K562 (cell line): ENCODE measurements at regions not wholly inside any gene's neighbourhood (a gene's known extent, or its start where the extent isn't known, plus 50 kb on each side); places are given as distances from the start of the nearest gene placed in this dataset.

Source experiments
- ARID2 ChIP-seq: fragments of 450-650 bp; IDR thresholded peaks from 2 replicates; pipeline ENCODE4 v1.6.1; 2017; ENCODE audit warnings: antibody characterized with exemption, mild to moderate bottlenecking
- ATF2 ChIP-seq: sonication (generic); formaldehyde crosslinking; IDR thresholded peaks from 2 replicates; pipeline ENCODE4 v1.8.1; 2022; ENCODE audit warnings: missing genetic modification reagents
- ATF3 ChIP-seq, 2 experiments: fragments of 450-650 bp in 1 of 2; sonication (generic) in 1 of 2; formaldehyde crosslinking in 1 of 2; IDR thresholded peaks in 1 of 2; conservative IDR thresholded peaks in 1 of 2; 2 replicates each; pipeline versions ENCODE4 v1.6.1 to v1.8.1; 2016 to 2023; ENCODE audit warnings: mild to moderate bottlenecking in 2 of 2, moderate library complexity in 2 of 2, inconsistent platforms in 1 of 2, missing genetic modification reagents in 1 of 2
- BCLAF1 ChIP-seq, 2 experiments: fragments of 450-650 bp in 1 of 2; IDR thresholded peaks; 2 replicates each; pipeline ENCODE4 v1.6.1; 2011 to 2017; ENCODE audit warnings: low read depth in 2 of 2, antibody characterized with exemption in 1 of 2, borderline replicate concordance in 1 of 2, low read length in 1 of 2, mild to moderate bottlenecking in 1 of 2, mixed read lengths in 1 of 2; ENCODE audit not compliant: control insufficient read depth in 1 of 2
- CEBPG ChIP-seq, 3 experiments: fragments of 200-800 bp in 1 of 3; sonication (Bioruptor generic) in 1 of 3; sonication (generic) in 1 of 3; formaldehyde crosslinking in 1 of 3; IDR thresholded peaks in 2 of 3; conservative IDR thresholded peaks in 1 of 3; 2 replicates each; pipeline versions ENCODE4 v1.6.1 to v1.8.0; 2016 to 2022; ENCODE audit warnings: missing compliant biosample characterization in 2 of 3, missing genetic modification characterization in 2 of 3, mild to moderate bottlenecking in 1 of 3, missing genetic modification reagents in 1 of 3
- DMBX1 ChIP-seq: fragments of 250-450 bp; sonication (Bioruptor Pico); IDR thresholded peaks from 2 replicates; pipeline ENCODE4 v1.8.0; 2022; ENCODE audit warnings: inconsistent platforms, mild to moderate bottlenecking, moderate library complexity, borderline replicate concordance
- EP400 ChIP-seq: fragments of 450-650 bp; IDR thresholded peaks from 2 replicates; pipeline ENCODE4 v1.6.1; 2017; ENCODE audit warnings: antibody characterized with exemption, mild to moderate bottlenecking, moderate library complexity
- GABPA ChIP-seq: fragments of 200-800 bp; sonication (Bioruptor generic); conservative IDR thresholded peaks from 2 replicates; pipeline ENCODE4 v1.6.1; 2016; ENCODE audit warnings: low read depth, missing genetic modification characterization, missing compliant biosample characterization
- HMGXB4 ChIP-seq: sonication (generic); formaldehyde crosslinking; IDR thresholded peaks from 2 replicates; pipeline ENCODE4 v1.8.1; 2023; ENCODE audit warnings: mild to moderate bottlenecking, missing genetic modification reagents
- MAFK ChIP-seq: IDR thresholded peaks from 2 replicates; pipeline ENCODE4 v1.6.1; 2011; ENCODE audit warnings: low read length, improper control_type of control experiment
- MTA1 ChIP-seq: fragments of 450-650 bp; IDR thresholded peaks from 2 replicates; pipeline ENCODE4 v1.6.1; 2017; ENCODE audit warnings: borderline replicate concordance
- NR2C2 ChIP-seq, 2 experiments: fragments of 200-800 bp in 1 of 2; sonication (Bioruptor generic) in 1 of 2; sonication (generic) in 1 of 2; formaldehyde crosslinking in 1 of 2; IDR thresholded peaks; 2 replicates each; pipeline versions ENCODE4 v1.6.1 to v1.8.0; 2016 to 2022; ENCODE audit warnings: mild to moderate bottlenecking in 1 of 2, missing compliant biosample characterization in 1 of 2, missing genetic modification characterization in 1 of 2, missing genetic modification reagents in 1 of 2
- PHB2 ChIP-seq: fragments of 450-650 bp; IDR thresholded peaks from 2 replicates; pipeline ENCODE4 v1.6.1; 2017; ENCODE audit warnings: low read depth
- SMC3 ChIP-seq: conservative IDR thresholded peaks from 2 replicates; pipeline ENCODE4 v1.6.1; 2011; ENCODE audit warnings: low read depth, low read length, improper control_type of control experiment; ENCODE audit not compliant: insufficient read depth
- TEAD2 ChIP-seq: fragments of 450-650 bp; IDR thresholded peaks from 2 replicates; pipeline ENCODE4 v1.6.1; 2016; ENCODE audit warnings: missing genetic modification characterization, control low read depth, missing compliant biosample characterization
- TEAD4 ChIP-seq, 2 experiments: sonication (generic) in 1 of 2; formaldehyde crosslinking in 1 of 2; IDR thresholded peaks; 2 replicates each; pipeline versions ENCODE4 v1.6.1 to v1.8.0; 2012 to 2022; ENCODE audit warnings: borderline replicate concordance in 1 of 2, inconsistent platforms in 1 of 2, low read length in 1 of 2, mild to moderate bottlenecking in 1 of 2, missing genetic modification reagents in 1 of 2
- ZC3H8 ChIP-seq: fragments of 450-650 bp; IDR thresholded peaks from 2 replicates; pipeline ENCODE4 v1.6.1; 2017
- ZKSCAN3 ChIP-seq: fragments of 250-450 bp; sonication (Bioruptor Pico); IDR thresholded peaks from 2 replicates; pipeline ENCODE4 v1.4.0; 2020
- ZNF12 ChIP-seq: sonication (generic); formaldehyde crosslinking; IDR thresholded peaks from 2 replicates; pipeline ENCODE4 v1.4.0; 2020; ENCODE audit warnings: mild to moderate bottlenecking, missing genetic modification reagents
- ZNF274 ChIP-seq: IDR thresholded peaks from 2 replicates; pipeline ENCODE4 v1.6.1; 2011; ENCODE audit warnings: low read depth, mild to moderate bottlenecking, low read length, moderate library complexity, borderline replicate concordance
- ZNF780A ChIP-seq: fragments of 250-450 bp; sonication (Bioruptor Pico); IDR thresholded peaks from 2 replicates; pipeline ENCODE4 v1.5.0; 2021; ENCODE audit warnings: mild to moderate bottlenecking

- TF ChIP-seq BCLAF1 (IDR thresholded peaks at IDR 0.05; ENCODE audit: borderline replicate concordance in 1 of 2, control insufficient read depth in 1 of 2, low read depth in 2 of 2, low read length in 1 of 2), result no peak
- TF ChIP-seq ATF3 (IDR thresholded peaks at IDR 0.05), result no peak
- no peak for TF ChIP-seq ATF3 (CRISPR knock-in tag; conservative IDR thresholded peaks at IDR 0.05)
- no peak for TF ChIP-seq MAFK
- no peak for TF ChIP-seq ZC3H8
- no peak for TF ChIP-seq ZNF274
- TF ChIP-seq ATF2 (CRISPR knock-in tag), result no peak
- TF ChIP-seq SMC3, result no peak; the same call in 1 of the 2 replicates
- no peak for TF ChIP-seq ZNF780A
- TF ChIP-seq EP400, result no peak
- no peak for TF ChIP-seq ARID2
- peak; percentile 53; the same call in 1 of the 2 replicates for TF ChIP-seq TEAD2 (tag)
- TF ChIP-seq CEBPG (CRISPR knock-in tag; IDR thresholded peaks at IDR 0.05), result 0 out of 2 replicates have a peak, but pooled peaks have one; percentile 4
- TF ChIP-seq CEBPG (tag; conservative IDR thresholded peaks at IDR 0.05 in 1 of 2, IDR thresholded peaks at IDR 0.05 in 1 of 2), result no peak
- TF ChIP-seq ZKSCAN3 (CRISPR knock-in tag), result no peak
- no peak for TF ChIP-seq NR2C2 (CRISPR knock-in tag; IDR thresholded peaks at IDR 0.05)
- TF ChIP-seq NR2C2 (tag; IDR thresholded peaks at IDR 0.05), result peak; percentile 6
- no peak for TF ChIP-seq DMBX1 (CRISPR knock-in tag)
- no peak for TF ChIP-seq PHB2
- peak; percentile 9; the same call in 1 of the 2 replicates for TF ChIP-seq GABPA (tag)
- TF ChIP-seq TEAD4 (IDR thresholded peaks at IDR 0.05; ENCODE audit: low read length), result no peak
- peak; percentile 85; the same call in 1 of the 2 replicates for TF ChIP-seq TEAD4 (CRISPR knock-in tag; IDR thresholded peaks at IDR 0.05; ENCODE audit: borderline replicate concordance)
- TF ChIP-seq HMGXB4 (CRISPR knock-in tag), result peak; percentile 16; the same call in 1 of the 2 replicates
- 0 out of 2 replicates have a peak, but pooled peaks have one; percentile 10 for TF ChIP-seq ZNF12
- no peak for TF ChIP-seq MTA1
Measured at GRCh38 chr22:22157348-22157725, 87.2 kb upstream of the VPREB1 start (continued).
